ENCODE measurements at regions not wholly inside any gene's neighbourhood (a gene's known extent, or its start where the extent isn't known, plus 50 kb on each side); places are given as distances from the start of the nearest gene placed in this dataset.

GRCh38 chr5:138655530-138656190 lies 80.5 kb upstream of the HSPA9 start:
- TF ChIP-seq, protein P1, sequence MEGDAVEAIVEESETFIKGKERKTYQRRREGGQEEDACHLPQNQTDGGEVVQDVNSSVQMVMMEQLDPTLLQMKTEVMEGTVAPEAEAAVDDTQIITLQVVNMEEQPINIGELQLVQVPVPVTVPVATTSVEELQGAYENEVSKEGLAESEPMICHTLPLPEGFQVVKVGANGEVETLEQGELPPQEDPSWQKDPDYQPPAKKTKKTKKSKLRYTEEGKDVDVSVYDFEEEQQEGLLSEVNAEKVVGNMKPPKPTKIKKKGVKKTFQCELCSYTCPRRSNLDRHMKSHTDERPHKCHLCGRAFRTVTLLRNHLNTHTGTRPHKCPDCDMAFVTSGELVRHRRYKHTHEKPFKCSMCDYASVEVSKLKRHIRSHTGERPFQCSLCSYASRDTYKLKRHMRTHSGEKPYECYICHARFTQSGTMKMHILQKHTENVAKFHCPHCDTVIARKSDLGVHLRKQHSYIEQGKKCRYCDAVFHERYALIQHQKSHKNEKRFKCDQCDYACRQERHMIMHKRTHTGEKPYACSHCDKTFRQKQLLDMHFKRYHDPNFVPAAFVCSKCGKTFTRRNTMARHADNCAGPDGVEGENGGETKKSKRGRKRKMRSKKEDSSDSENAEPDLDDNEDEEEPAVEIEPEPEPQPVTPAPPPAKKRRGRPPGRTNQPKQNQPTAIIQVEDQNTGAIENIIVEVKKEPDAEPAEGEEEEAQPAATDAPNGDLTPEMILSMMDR (IDR thresholded peaks at IDR 0.05) = no peak
- no peak for TF ChIP-seq POLR2A (IDR thresholded peaks at IDR 0.05)
